GM18873 (cell line): ENCODE measurements at regions not wholly inside any gene's neighbourhood (a gene's known extent, or its start where the extent isn't known, plus 50 kb on each side); places are given as distances from the start of the nearest gene placed in this dataset.

Experiments
- ATAC-seq: cut with Tn5 transposase; IDR thresholded peaks from one replicate; pipeline ENCODE4 v1.9.1; 2021; ENCODE audit warnings: mild to moderate bottlenecking, moderate library complexity, moderate number of reproducible peaks; ENCODE audit not compliant: unreplicated experiment, low FRiP score

DNA sequence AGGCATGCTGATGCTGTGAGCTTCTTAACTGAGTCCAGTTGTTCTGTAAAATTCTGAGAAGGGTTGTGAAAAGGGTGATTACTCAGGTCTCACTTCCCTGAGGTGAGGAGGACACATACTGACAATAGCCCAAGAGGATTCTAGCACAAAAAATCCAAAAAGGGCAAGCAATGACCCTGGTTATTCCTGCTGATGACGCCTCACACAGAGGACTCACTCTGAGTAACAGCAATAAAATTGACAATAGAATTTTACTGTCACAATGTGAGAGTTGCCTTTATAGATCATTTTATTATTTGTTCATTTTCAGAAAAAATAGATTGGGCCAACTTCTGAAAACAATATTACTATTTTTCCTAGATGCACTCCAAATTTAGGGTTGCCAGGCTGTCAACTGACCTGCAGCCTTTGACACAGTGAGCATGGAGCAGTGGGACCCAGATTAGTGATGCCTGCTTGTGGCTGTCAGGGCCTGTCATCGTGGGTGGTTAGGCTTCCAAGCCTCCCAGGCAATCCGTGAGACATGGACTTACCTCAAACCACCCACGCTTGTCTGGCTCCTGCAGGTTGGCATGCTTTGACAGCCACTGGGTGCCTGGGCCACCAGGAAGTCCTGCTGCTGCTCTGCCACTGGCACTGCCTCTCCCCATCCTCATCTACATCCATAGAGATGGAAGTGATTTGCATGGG lies 396.0 kb upstream of the THBS1 start:
- no peak for ATAC-seq

DNA sequence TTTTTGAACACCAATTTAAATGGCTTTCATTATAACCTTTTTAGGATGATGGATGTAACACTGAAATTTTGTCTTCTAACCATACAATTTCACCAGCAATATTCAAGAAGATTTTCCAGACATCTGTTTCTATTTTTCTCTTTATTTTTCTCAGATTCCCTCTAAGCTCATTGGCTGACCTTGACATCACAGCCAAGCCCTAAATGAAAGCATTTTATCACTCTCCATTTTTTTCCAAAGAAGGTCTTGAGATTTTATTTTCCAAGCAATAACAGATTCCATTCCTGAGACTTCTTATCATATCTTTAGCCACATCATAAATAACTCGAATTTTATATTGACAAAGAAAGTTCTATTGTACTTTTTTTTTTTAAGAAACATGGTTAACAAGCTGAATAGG lies 392.6 kb upstream of the THBS1 start:
- no peak for ATAC-seq

GRCh38 chr15:39188930-39189329 lies 391.9 kb upstream of the THBS1 start:
- ATAC-seq = no peak

DNA sequence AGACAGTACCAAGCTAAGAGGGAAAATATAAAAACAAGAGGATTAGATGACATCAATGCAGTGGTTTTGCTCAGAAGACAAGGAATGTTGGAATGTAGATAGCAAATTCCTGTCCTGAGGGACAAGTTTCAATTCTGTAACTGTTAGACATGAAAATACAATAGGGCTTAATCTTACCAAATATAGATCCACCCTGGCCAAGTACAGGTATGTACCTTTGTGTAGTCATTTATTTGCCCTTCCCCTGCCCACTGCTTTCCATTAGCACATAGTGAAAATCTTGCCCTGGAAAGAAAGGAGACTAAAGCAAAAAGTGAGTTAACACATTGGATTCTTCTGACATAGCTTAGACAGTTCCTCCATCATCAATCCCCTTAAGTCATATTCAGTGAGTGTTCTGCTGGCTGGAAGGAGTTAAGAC lies 389.0 kb upstream of the THBS1 start:
- ATAC-seq = no peak

GRCh38 chr15:39192351-39192750 lies 388.5 kb upstream of the THBS1 start:
- ATAC-seq = no peak

DNA sequence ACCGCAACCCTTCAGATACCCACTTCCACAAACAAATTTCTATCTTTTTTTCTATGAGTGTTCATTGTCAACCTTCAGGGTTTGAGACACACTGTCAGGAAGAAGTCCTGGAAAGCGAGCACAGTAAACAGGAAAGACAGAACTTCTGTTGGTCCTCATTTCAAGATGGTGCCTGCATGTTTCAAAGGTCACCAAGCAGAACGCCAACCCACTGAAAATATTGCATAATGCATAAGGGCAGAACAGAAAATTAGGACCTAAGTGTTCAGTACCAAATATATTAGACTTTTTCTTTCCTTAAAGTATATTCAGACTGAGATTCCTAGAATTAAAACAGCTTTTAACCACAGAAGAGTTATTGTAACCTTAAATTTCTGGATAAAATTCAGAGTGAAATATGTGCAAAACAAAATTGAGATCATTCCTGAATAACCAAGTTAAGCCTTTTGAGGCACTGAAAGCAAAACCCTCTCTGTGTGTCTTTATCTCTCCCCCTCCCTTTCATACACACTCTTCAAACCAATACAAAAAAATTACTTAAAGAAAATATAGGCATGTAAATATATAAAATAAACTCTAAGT lies 387.8 kb upstream of the THBS1 start:
- ATAC-seq = no peak

- ATAC-seq = no peak
Measured at GRCh38 chr15:39193611-39194010, 387.3 kb upstream of the THBS1 start.

DNA sequence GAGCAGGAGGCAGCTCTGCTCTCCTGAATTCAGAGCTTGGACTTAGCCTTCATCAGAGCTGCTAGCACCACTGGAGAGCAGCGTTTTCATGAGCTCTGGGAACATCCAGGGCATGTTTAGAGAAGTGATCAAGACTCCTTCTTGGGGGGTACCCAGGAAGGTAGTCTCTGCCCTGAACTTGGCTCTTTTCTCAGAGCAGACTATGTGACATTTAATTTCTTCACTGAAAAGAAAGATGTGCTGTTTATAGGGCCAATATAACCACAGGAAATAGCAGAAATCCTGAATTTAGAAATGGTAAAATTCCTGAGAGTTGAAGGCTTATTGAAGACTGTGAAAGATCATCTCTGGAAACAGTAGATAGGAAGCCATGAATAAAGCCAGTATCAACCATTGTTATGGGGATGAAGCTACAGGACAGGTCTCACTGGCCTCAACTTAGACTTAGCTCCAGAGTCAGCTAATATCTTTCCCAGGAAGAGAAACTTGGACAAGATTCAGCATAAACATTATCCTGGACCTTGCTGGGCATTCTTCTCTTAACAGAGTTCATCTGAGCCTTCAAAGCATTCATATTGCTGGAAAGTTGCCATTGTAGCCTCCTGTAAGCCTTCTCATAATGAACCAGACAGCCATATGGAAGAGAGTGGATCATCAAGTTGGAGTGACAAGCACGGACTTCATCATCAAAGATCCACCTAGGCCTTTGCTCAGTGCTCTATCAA lies 386.6 kb upstream of the THBS1 start:
- ATAC-seq = no peak

DNA sequence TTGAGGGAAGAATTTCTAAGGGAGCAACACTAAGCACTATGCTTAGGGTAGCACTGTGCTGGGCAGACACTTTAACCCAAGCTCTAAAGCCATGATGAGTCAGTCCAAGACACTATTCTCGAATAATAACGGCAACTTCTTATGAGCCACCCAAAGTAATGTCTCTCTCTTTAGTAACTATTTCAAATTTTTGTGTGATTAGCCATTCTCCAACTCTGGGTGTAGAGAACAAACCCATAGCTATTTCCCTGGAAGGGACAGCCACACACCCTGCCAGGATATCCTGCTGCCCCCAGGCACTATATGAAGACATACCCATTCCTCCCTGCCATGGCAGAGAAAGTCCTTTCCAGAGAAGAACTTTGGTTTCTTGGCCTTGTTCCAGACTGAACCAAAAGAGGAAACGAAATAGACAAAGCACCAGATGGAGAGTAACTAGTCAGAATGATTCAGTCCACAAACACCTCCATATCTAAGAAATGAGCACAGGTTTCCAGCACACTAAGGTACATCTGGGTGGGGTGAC lies 384.9 kb upstream of the THBS1 start:
- ATAC-seq = no peak

- no peak for ATAC-seq
Measured at GRCh38 chr15:39198044-39199000, 382.6 kb upstream of the THBS1 start.

DNA sequence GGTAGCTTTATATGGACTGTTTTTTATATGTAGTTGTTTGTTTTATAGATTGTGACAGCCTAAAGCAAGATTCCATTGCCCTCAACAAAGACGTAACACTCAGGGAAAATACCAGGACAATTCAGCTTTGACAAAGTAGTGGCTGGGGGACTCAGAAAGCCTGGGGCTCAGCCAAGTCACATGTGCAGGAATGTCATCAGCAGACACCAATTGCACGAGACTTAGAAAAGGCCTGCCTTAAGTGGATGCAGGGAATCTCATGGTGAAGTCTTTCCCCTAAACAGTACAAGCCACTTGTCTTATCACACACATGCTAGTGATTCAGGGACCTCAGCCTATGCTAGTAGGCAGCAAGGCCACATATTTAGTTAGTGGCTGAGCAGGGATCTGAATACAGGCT lies 381.8 kb upstream of the THBS1 start:
- no peak for ATAC-seq

DNA sequence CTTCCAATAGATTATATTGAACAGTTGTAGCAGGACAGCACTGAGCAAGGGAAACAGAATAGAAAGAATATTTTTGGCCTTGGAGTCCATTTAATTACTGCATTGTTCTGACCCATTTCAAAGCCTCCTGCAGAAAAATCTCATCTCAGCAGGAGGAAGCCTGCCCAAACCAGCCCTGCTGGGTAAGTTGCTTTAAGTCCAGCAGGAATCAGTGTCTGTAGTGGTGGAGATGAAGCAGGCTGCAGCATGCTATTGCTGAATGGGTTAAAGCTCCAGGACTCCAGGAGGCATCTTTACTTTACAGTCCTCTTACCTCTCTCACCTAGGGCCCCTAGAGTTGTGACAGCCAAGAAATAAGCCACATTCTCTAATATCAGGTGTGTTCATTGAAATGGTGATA lies 380.3 kb upstream of the THBS1 start:
- ATAC-seq = no peak

GRCh38 chr15:39202641-39203040 lies 378.2 kb upstream of the THBS1 start:
- ATAC-seq = no peak

GRCh38 chr15:39204031-39204430 lies 376.8 kb upstream of the THBS1 start:
- ATAC-seq = no peak

GRCh38 chr15:39205081-39205480 lies 375.8 kb upstream of the THBS1 start:
- no peak for ATAC-seq

- no peak for ATAC-seq
Measured at GRCh38 chr15:39205506-39206371, 375.1 kb upstream of the THBS1 start.

GRCh38 chr15:39207532-39208115 lies 373.3 kb upstream of the THBS1 start:
- ATAC-seq = no peak

- no peak for ATAC-seq
Measured at GRCh38 chr15:39208187-39208586, 372.7 kb upstream of the THBS1 start.

DNA sequence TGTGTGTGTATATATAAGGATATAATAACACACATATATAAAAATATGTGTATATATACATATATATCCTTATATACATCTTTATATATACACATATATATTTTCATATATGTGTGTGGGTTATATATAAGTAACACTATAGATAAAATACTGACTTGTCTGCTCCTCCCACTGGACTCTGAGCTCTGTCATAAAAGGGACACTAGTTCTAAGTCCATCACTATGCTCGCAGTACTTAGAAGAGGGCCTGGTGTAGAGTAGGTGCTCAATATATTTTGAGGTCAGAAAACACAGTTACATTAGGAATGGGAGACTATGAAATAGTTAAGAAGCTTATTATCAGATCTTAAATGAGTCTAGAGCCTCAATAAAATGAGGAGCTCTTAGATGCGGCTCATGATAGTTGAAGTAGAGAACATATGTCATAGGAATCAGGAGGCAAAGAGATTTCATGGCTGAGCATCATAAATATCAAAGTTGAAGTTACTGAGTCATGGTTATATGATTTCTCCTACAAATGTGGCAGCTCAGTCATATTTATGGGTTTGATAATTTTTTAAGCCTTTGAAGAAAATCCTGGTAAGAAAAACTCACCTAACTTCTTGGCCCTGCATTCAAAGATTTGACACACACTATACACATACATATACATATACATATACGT lies 371.2 kb upstream of the THBS1 start:
- ATAC-seq = no peak
